ENCODE measurements at regions not wholly inside any gene's neighbourhood (a gene's known extent, or its start where the extent isn't known, plus 50 kb on each side); places are given as distances from the start of the nearest gene placed in this dataset.
A peak's percentile ranks its signal among the peaks of the same experiment; 100 is the strongest.
"Not testable (repeated sequence)": the region's sequence is repeated elsewhere in the genome, so short reads cannot be mapped to it uniquely, and the experiment has no call there.

GRCh38 chr2:173552531-173552930 lies 197.9 kb downstream of the CDCA7 start:
- DNase-seq: no peak

GRCh38 chr2:173553593-173553992 lies 198.9 kb downstream of the CDCA7 start:
- DNase-seq: no peak

- DNase-seq: peak; percentile 13
Observed at GRCh38 chr2:173555833-173556232, 201.2 kb downstream of the CDCA7 start.

GRCh38 chr2:173556816-173557215 lies 202.1 kb downstream of the CDCA7 start:
- DNase-seq: no peak

GRCh38 chr2:173557497-173557896 lies 202.8 kb downstream of the CDCA7 start:
- no peak for DNase-seq

GRCh38 chr2:173567493-173567892 lies 212.8 kb downstream of the CDCA7 start:
- DNase-seq: no peak

GRCh38 chr2:173568054-173568453 lies 213.4 kb downstream of the CDCA7 start:
- no peak for DNase-seq

- peak; percentile 96 for DNase-seq
Observed at GRCh38 chr2:173571021-173571821, 216.5 kb downstream of the CDCA7 start.

GRCh38 chr2:173571887-173572680 lies 217.4 kb downstream of the CDCA7 start:
- DNase-seq: peak; percentile 35

GRCh38 chr2:173572848-173573247 lies 218.2 kb downstream of the CDCA7 start:
- DNase-seq: no peak

- not testable (repeated sequence) for DNase-seq
Observed at GRCh38 chr2:173573782-173574181, 219.1 kb downstream of the CDCA7 start.

- DNase-seq: no peak
Observed at GRCh38 chr2:173574324-173575112, 219.8 kb downstream of the CDCA7 start.

- DNase-seq: no peak
Observed at GRCh38 chr2:173578404-173579107, 223.9 kb downstream of the CDCA7 start.

- DNase-seq: no peak
Observed at GRCh38 chr2:173580351-173580750, 225.7 kb downstream of the CDCA7 start.

- no peak for DNase-seq
Observed at GRCh38 chr2:173580956-173581355, 226.3 kb downstream of the CDCA7 start.

- no peak for DNase-seq
Observed at GRCh38 chr2:173583196-173583595, 228.5 kb downstream of the CDCA7 start.

GRCh38 chr2:173584000-173584399 lies 229.3 kb downstream of the CDCA7 start:
- DNase-seq: no peak

GRCh38 chr2:173584676-173585458 lies 230.2 kb downstream of the CDCA7 start:
- DNase-seq: no peak

GRCh38 chr2:173588931-173589369 lies 234.3 kb downstream of the CDCA7 start:
- DNase-seq: no peak

GRCh38 chr2:173589604-173590275 lies 235.1 kb downstream of the CDCA7 start:
- DNase-seq: peak; percentile 84

- DNase-seq: peak; percentile 98
Observed at GRCh38 chr2:173590276-173590861, 235.7 kb downstream of the CDCA7 start.
